Spleen (tissue), 11 donors: ENCODE measurements at regions not wholly inside any gene's neighbourhood (a gene's known extent, or its start where the extent isn't known, plus 50 kb on each side); places are given as distances from the start of the nearest gene placed in this dataset.

Experiments used
- DNase-seq: peaks from one replicate; pipeline ENCODE4 v3.0.0-alpha.2; 2020
- H3K27ac ChIP-seq, 8 donors: fragments of 200-600 bp; sonication (generic) in 7 of 8; 1 replicate in 4 of 8; 2 replicates in 4 of 8; pipeline versions ENCODE4 v1.5.0 to v1.8.0; 2016 to 2021; ENCODE audit warnings: inconsistent platforms in 4 of 8, mild to moderate bottlenecking in 4 of 8, moderate library complexity in 1 of 8
- H3K27me3 ChIP-seq, 7 donors: fragments of 200-600 bp; sonication (generic) in 6 of 7; replicated peaks in 1 of 7; 1 replicate in 4 of 7; 2 replicates in 3 of 7; pipeline versions ENCODE4 v1.5.0 to v1.8.0; 2016 to 2021; ENCODE audit warnings: inconsistent platforms in 3 of 7, mild to moderate bottlenecking in 1 of 7
- H3K36me3 ChIP-seq, 6 donors: fragments of 200-600 bp; sonication (generic) in 5 of 6; 1 replicate in 4 of 6; 2 replicates in 2 of 6; pipeline versions ENCODE4 v1.5.0 to v1.8.0; 2016 to 2021; ENCODE audit warnings: inconsistent platforms in 2 of 6
- H3K4me1 ChIP-seq, 6 donors: fragments of 200-600 bp; sonication (generic) in 5 of 6; 1 replicate in 3 of 6; 2 replicates in 3 of 6; pipeline versions ENCODE4 v1.5.0 to v1.8.0; 2016 to 2021; ENCODE audit warnings: inconsistent platforms in 3 of 6
- H3K4me3 ChIP-seq, 8 donors: fragments of 200-600 bp; sonication (generic) in 7 of 8; 1 replicate in 4 of 8; 2 replicates in 4 of 8; pipeline versions ENCODE4 v1.5.0 to v1.8.0; 2016 to 2021; ENCODE audit warnings: inconsistent platforms in 4 of 8, mild to moderate bottlenecking in 4 of 8, moderate library complexity in 2 of 8
- H3K9me3 ChIP-seq, 8 donors: fragments of 200-600 bp; sonication (generic) in 7 of 8; 1 replicate in 4 of 8; 2 replicates in 4 of 8; pipeline versions ENCODE4 v1.5.0 to v1.8.0; 2016 to 2021; ENCODE audit warnings: inconsistent platforms in 4 of 8
- CTCF ChIP-seq, 11 experiments: fragments of 200-600 bp in 7 of 11; fragments of 450-650 bp in 4 of 11; sonication (generic) in 4 of 11; IDR thresholded peaks in 8 of 11; conservative IDR thresholded peaks in 3 of 11; 1 replicate in 7 of 11; 2 replicates in 4 of 11; pipeline versions ENCODE4 v1.4.0 to v1.8.0; 2016 to 2021; ENCODE audit warnings: antibody characterized with exemption in 11 of 11, inconsistent platforms in 4 of 11, mild to moderate bottlenecking in 1 of 11
- POLR2A ChIP-seq, 3 donors: fragments of 450-650 bp; IDR thresholded peaks; one replicate each; pipeline ENCODE4 v1.5.1; 2017; ENCODE audit warnings: antibody characterized with exemption in 3 of 3, mild to moderate bottlenecking in 1 of 3
- POLR2AphosphoS5 ChIP-seq, 3 donors: sonication (generic); formaldehyde crosslinking; IDR thresholded peaks; one replicate each; pipeline ENCODE4 v1.5.1; 2017; ENCODE audit warnings: antibody characterized with exemption in 3 of 3
- WGBS, 5 donors: extraction: QIAGEN DNeasy Blood & Tissue Kit in 3 of 5; methylation state at CpG; one replicate each; pipeline versions ENCODE4 v1.1.5 to v1.1.7; 2013 to 2018; 5-methylcytosine and 5-hydroxymethylcytosine counted together
- intact Hi-C: fragments of 100-400 bp; cut with DNase I; formaldehyde crosslinking; loops from one replicate; pipeline ENCODE4 v1.15.0; 2023; ENCODE audit warnings: low total_unique reads
- donor health status: healthy with polysubstance abuse.
- donor health status: DM: no; HTN: no; CAD: no; lungs with moderate emphysema.
- donor health status: DM: no; HTN: no; CAD: no.
- donor health status: Bipolar disorder and iron deficiency.
- donor health status: healthy.
- donor health status: DM: no; HTN: no; CAD: no.
- donor health status: DM: yes; HTN: yes; CAD: no.

- DNase-seq = no peak
- H3K9me3 ChIP-seq = peaks cover 0 to 26% (median 5%) of the 10 kb centered on the region in 8 donors
- no peak overlapping the region for H3K27ac ChIP-seq
- no peaks in the 10 kb centered on the region for H3K36me3 ChIP-seq
- H3K4me3 ChIP-seq = no peak overlapping the region
- H3K27me3 ChIP-seq = no peaks in the 10 kb centered on the region
- TF ChIP-seq POLR2AphosphoS5 (IDR thresholded peaks at IDR 0.05) (no peak), CTCF (IDR thresholded peaks at IDR 0.05 in 8 of 11, conservative IDR thresholded peaks at IDR 0.05 in 3 of 11) (no peak), POLR2A (IDR thresholded peaks at IDR 0.05) (no peak)
- H3K4me1 ChIP-seq = no peaks in the 10 kb centered on the region
- intact Hi-C loops = no loop called here
Observed at GRCh38 chr13:63075126-63075525, 1659.5 kb upstream of the PCDH20 start.

GRCh38 chr13:63050287-63050686 lies 1634.6 kb upstream of the PCDH20 start:
- peaks cover 0 to 18% (median 2%) of the 10 kb centered on the region in 8 donors for H3K9me3 ChIP-seq
- no peak overlapping the region for H3K27ac ChIP-seq
- no peaks in the 10 kb centered on the region for H3K4me1 ChIP-seq
- 92 to 97% (median 96%) methylated on average over 5 of the region's 5 CpGs for WGBS, 5 donors
- H3K27me3 ChIP-seq = no peaks in the 10 kb centered on the region
- intact Hi-C loops = no loop called here
- H3K36me3 ChIP-seq = no peaks in the 10 kb centered on the region
- no peak for DNase-seq
- no peak overlapping the region for H3K4me3 ChIP-seq
- no peak for TF ChIP-seq POLR2AphosphoS5 (IDR thresholded peaks at IDR 0.05)
- no peak for TF ChIP-seq POLR2A (IDR thresholded peaks at IDR 0.05)
- no peak for TF ChIP-seq CTCF (IDR thresholded peaks at IDR 0.05 in 8 of 11, conservative IDR thresholded peaks at IDR 0.05 in 3 of 11)

- Histone ChIP-seq H3K4me1 (no peaks in the 10 kb centered on the region), H3K9me3 (peaks cover 0 to 7% (median 0%) of the 10 kb centered on the region in 8 donors), H3K27me3 (no peaks in the 10 kb centered on the region), H3K4me3 (no peak overlapping the region), H3K36me3 (no peaks in the 10 kb centered on the region), H3K27ac (no peak overlapping the region)
- TF ChIP-seq CTCF (IDR thresholded peaks at IDR 0.05 in 8 of 11, conservative IDR thresholded peaks at IDR 0.05 in 3 of 11) (no peak), POLR2AphosphoS5 (IDR thresholded peaks at IDR 0.05) (no peak), POLR2A (IDR thresholded peaks at IDR 0.05) (no peak)
- intact Hi-C loops = no loop called here
- DNase-seq = no peak
Observed at GRCh38 chr13:63048653-63049052, 1633.0 kb upstream of the PCDH20 start.

GRCh38 chr13:63044589-63045313 lies 1629.1 kb upstream of the PCDH20 start:
- no peaks in the 10 kb centered on the region for H3K4me1 ChIP-seq
- H3K36me3 ChIP-seq = no peaks in the 10 kb centered on the region
- WGBS, 5 donors = 55 to 70% (median 60%) methylated on average over 6 of the region's 6 CpGs
- no peak for TF ChIP-seq CTCF (IDR thresholded peaks at IDR 0.05 in 8 of 11, conservative IDR thresholded peaks at IDR 0.05 in 3 of 11)
- no peak for TF ChIP-seq POLR2AphosphoS5 (IDR thresholded peaks at IDR 0.05)
- no peak for TF ChIP-seq POLR2A (IDR thresholded peaks at IDR 0.05)
- no peak overlapping the region for H3K4me3 ChIP-seq
- H3K27me3 ChIP-seq = no peaks in the 10 kb centered on the region
- H3K9me3 ChIP-seq = peaks cover 0 to 7% (median 0%) of the 10 kb centered on the region in 8 donors
- intact Hi-C loops = no loop called here
- no peak overlapping the region for H3K27ac ChIP-seq
- DNase-seq = no peak
